Hepatocyte (in vitro differentiated cells): ENCODE measurements at regions not wholly inside any gene's neighbourhood (a gene's known extent, or its start where the extent isn't known, plus 50 kb on each side); places are given as distances from the start of the nearest gene placed in this dataset.
"Not testable (repeated sequence)": the region's sequence is repeated elsewhere in the genome, so short reads cannot be mapped to it uniquely, and the experiment has no call there.

Source experiments
- CTCF ChIP-seq: fragments of 200-600 bp; sonication (generic); IDR thresholded peaks from 2 replicates; pipeline ENCODE4 v1.5.1; 2016; ENCODE audit warnings: antibody characterized with exemption, mild to moderate bottlenecking; ENCODE audit not compliant: poor library complexity
- EZH2 ChIP-seq: fragments of 200-600 bp; sonication (generic); IDR thresholded peaks from 2 replicates; pipeline ENCODE4 v1.6.1; 2016; ENCODE audit warnings: antibody characterized with exemption, mild to moderate bottlenecking, borderline replicate concordance

DNA sequence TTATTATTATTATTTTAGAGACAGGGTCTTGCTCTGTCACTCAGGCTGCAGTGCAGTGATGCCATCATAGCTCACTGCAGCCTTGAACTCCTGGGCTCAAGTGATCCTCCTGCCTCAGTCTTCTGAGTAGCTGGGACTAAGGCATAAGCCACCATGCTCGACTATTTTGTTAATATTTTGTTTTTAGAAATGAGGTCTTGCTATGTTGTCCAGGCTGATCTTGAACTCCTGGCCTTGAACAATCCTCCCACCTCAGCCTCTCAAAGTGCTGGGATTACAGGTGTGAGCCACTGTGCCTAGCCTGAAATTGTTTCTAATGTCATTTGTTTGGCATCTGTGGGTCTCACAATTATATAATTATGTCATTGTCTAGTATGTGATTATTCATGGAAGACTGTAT, 92.4 kb downstream of the LYZL2 start:
- TF ChIP-seq CTCF, EZH2: not testable (repeated sequence)
